Neural progenitor cell (in vitro differentiated cells): ENCODE measurements at regions not wholly inside any gene's neighbourhood (a gene's known extent, or its start where the extent isn't known, plus 50 kb on each side); places are given as distances from the start of the nearest gene placed in this dataset.
"Not testable (repeated sequence)": the region's sequence is repeated elsewhere in the genome, so short reads cannot be mapped to it uniquely, and the experiment has no call there.

ENCODE experiments used
- DNase-seq: peaks from one replicate; pipeline ENCODE4 v3.0.0-alpha.2; 2016; ENCODE audit warnings: low spot score
- H2AFZ ChIP-seq: fragments of 200-600 bp; sonication (generic); replicated peaks from 2 replicates; pipeline ENCODE4 v1.6.1; 2016; ENCODE audit warnings: antibody characterized with exemption
- H3F3A ChIP-seq: fragments of 200-600 bp; sonication (generic); 2 replicates; pipeline ENCODE4 v1.6.1; 2016; ENCODE audit warnings: antibody characterized with exemption, low read depth
- H3K27ac ChIP-seq: fragments of 200-600 bp; sonication (generic); 2 replicates; pipeline ENCODE4 v1.5.1; 2016; ENCODE audit warnings: mild to moderate bottlenecking
- H3K27me3 ChIP-seq: fragments of 200-600 bp; sonication (generic); 2 replicates; pipeline ENCODE4 v1.6.1; 2016; ENCODE audit warnings: mild to moderate bottlenecking, moderate library complexity
- H3K36me3 ChIP-seq: fragments of 200-600 bp; sonication (generic); 2 replicates; pipeline ENCODE4 v1.5.1; 2016
- H3K4me1 ChIP-seq: fragments of 200-600 bp; sonication (generic); 2 replicates; pipeline ENCODE4 v1.6.1; 2016; ENCODE audit warnings: mixed run types
- H3K4me2 ChIP-seq: fragments of 200-600 bp; sonication (generic); 2 replicates; pipeline ENCODE4 v1.6.1; 2016
- H3K4me3 ChIP-seq: fragments of 200-600 bp; sonication (generic); 2 replicates; pipeline ENCODE4 v1.5.1; 2016
- H3K79me2 ChIP-seq: fragments of 200-600 bp; sonication (generic); 2 replicates; pipeline ENCODE4 v1.6.1; 2016; ENCODE audit warnings: low read depth
- H3K9ac ChIP-seq: fragments of 200-600 bp; sonication (generic); 2 replicates; pipeline ENCODE4 v1.6.1; 2016
- H3K9me3 ChIP-seq: fragments of 200-600 bp; sonication (generic); 2 replicates; pipeline ENCODE4 v1.5.1; 2016; ENCODE audit warnings: low read depth
- H4K20me1 ChIP-seq: fragments of 200-600 bp; sonication (generic); 2 replicates; pipeline ENCODE4 v1.6.1; 2016; ENCODE audit warnings: low read depth
- H3K27ac Mint-ChIP-seq: 3 replicates; pipeline ENCODE4 v1.8.0; 2021; ENCODE audit warnings: mixed read lengths
- H3K27me3 Mint-ChIP-seq: 2 replicates; pipeline ENCODE4 v1.8.0; 2022; ENCODE audit warnings: low read depth, mild to moderate bottlenecking, inconsistent platforms, moderate library complexity, mixed read lengths; ENCODE audit not compliant: insufficient read depth
- H3K36me3 Mint-ChIP-seq: 3 replicates; pipeline ENCODE4 v1.8.0; 2021; ENCODE audit warnings: mixed read lengths
- H3K4me1 Mint-ChIP-seq: 3 replicates; pipeline ENCODE4 v1.8.0; 2021; ENCODE audit warnings: mixed read lengths
- H3K4me3 Mint-ChIP-seq: 3 replicates; pipeline ENCODE4 v1.8.0; 2021; ENCODE audit warnings: mild to moderate bottlenecking, moderate library complexity, mixed read lengths
- H3K9me3 Mint-ChIP-seq: 3 replicates; pipeline ENCODE4 v1.8.0; 2020; ENCODE audit warnings: mixed read lengths
- EZH2 ChIP-seq: fragments of 200-600 bp; sonication (generic); IDR thresholded peaks from 2 replicates; pipeline ENCODE4 v1.6.1; 2017; ENCODE audit warnings: antibody characterized with exemption, mild to moderate bottlenecking, moderate library complexity
- EZH2phosphoT487 ChIP-seq: fragments of 200-600 bp; sonication (generic); IDR thresholded peaks from 2 replicates; pipeline ENCODE4 v1.6.1; 2017; ENCODE audit warnings: antibody characterized with exemption
- TF ChIP-seq, protein P1 (sequence below): fragments of 200-600 bp; sonication (generic); IDR thresholded peaks from 2 replicates; pipeline ENCODE4 v1.5.1; 2017; ENCODE audit warnings: antibody characterized with exemption, mild to moderate bottlenecking

DNA sequence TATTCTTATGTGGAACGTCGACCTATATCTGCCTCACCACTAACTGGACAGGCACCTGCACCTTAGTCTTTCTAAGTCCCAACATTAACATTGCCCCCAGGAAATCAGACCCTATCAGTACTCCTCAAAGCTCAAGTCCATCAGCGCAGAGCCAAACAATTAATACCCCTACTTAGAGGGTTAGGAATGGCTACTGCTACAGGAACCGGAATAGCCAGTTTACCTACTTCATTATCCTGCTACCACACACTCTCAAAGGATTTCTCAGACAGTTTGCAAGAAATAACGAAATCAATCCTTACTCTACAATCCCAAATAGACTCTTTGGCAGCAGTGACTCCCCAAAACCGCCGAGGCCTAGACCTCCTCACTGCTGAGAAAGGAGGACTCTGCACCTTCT, 123.1 kb upstream of the CRY1 start:
- not testable (repeated sequence) for H3K4me2 ChIP-seq, H3K9me3 ChIP-seq, H3K27ac ChIP-seq, H3K4me3 Mint-ChIP-seq, H3F3A ChIP-seq, DNase-seq, H3K79me2 ChIP-seq, H3K36me3 Mint-ChIP-seq, H4K20me1 ChIP-seq, H3K4me3 ChIP-seq, H3K27me3 ChIP-seq, H3K27me3 Mint-ChIP-seq, H3K9ac ChIP-seq, H3K27ac Mint-ChIP-seq, H3K9me3 Mint-ChIP-seq, H3K36me3 ChIP-seq, H3K4me1 Mint-ChIP-seq, H3K4me1 ChIP-seq, H2AFZ ChIP-seq

DNA sequence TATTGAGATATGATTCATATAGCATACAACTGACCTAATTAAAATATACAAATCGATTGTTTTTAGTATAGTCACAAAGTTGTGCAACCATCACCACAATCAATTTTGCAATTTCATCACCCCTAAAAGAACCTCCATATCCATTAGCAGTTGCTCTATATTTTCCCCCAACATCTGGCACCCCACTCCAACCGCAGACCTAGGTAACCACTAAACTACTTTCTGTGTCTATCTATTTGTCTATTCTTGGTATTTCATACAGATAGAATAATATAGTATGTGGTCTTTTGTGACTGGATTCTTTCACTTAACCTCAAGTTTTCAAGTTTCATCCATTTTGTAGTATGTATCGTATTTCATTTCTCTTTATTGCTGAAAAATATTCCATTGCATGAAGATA, 126.0 kb upstream of the CRY1 start:
- H3K4me1 ChIP-seq = peaks cover 2% of the 10 kb centered on the region
- Mint-ChIP-seq H3K27me3 (peaks cover 7% of the 10 kb centered on the region), H3K4me1 (peaks cover 2% of the 10 kb centered on the region)

DNA sequence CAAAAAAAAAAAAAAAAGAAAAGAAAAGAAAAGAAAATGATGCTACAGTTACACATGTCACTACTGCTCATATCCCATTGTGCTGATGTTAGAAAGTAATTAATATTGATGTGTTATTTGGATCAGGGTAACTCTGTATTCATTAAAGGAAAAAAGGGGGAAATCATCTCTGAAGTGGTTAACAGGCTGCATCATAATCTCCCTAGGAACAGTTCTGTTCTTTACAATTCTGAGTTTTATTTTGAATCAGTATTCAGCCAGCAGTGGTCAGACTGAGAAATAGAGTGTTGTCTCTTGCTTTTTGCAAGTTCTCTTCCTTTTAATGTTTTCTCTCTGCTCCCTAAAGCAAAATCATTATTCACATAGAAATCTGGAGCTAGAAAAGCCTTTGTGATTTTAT, 128.6 kb upstream of the CRY1 start:
- TF ChIP-seq, protein P1, sequence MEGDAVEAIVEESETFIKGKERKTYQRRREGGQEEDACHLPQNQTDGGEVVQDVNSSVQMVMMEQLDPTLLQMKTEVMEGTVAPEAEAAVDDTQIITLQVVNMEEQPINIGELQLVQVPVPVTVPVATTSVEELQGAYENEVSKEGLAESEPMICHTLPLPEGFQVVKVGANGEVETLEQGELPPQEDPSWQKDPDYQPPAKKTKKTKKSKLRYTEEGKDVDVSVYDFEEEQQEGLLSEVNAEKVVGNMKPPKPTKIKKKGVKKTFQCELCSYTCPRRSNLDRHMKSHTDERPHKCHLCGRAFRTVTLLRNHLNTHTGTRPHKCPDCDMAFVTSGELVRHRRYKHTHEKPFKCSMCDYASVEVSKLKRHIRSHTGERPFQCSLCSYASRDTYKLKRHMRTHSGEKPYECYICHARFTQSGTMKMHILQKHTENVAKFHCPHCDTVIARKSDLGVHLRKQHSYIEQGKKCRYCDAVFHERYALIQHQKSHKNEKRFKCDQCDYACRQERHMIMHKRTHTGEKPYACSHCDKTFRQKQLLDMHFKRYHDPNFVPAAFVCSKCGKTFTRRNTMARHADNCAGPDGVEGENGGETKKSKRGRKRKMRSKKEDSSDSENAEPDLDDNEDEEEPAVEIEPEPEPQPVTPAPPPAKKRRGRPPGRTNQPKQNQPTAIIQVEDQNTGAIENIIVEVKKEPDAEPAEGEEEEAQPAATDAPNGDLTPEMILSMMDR = no peak
- TF ChIP-seq EZH2phosphoT487 = no peak
- TF ChIP-seq EZH2 = no peak
- Histone ChIP-seq H3K4me1 (peaks cover 6% of the 10 kb centered on the region), H3K36me3 (no peaks in the 10 kb centered on the region), H3K27ac (no peak overlapping the region), H3K4me3 (no peak overlapping the region), H3K27me3 (no peaks in the 10 kb centered on the region), H4K20me1 (no peaks in the 10 kb centered on the region), H3K9me3 (no peaks in the 10 kb centered on the region), H2AFZ (no peak overlapping the region), H3K4me2 (no peak overlapping the region), H3K79me2 (no peaks in the 10 kb centered on the region), H3F3A (no peaks in the 10 kb centered on the region), H3K9ac (no peak overlapping the region)
- Mint-ChIP-seq H3K4me3 (no peak overlapping the region), H3K27me3 (peaks cover 21% of the 10 kb centered on the region), H3K36me3 (no peaks in the 10 kb centered on the region), H3K9me3 (peaks cover 4% of the 10 kb centered on the region), H3K4me1 (peaks cover 8% of the 10 kb centered on the region), H3K27ac (no peak overlapping the region)
- DNase-seq = no peak

More for the DNA sequence above, 126.0 kb upstream of the CRY1 start:
- Histone ChIP-seq H3K9ac (no peak overlapping the region), H3F3A (no peaks in the 10 kb centered on the region), H3K27ac (no peak overlapping the region), H3K4me2 (no peak overlapping the region), H3K4me3 (no peak overlapping the region), H3K9me3 (no peaks in the 10 kb centered on the region), H2AFZ (no peak overlapping the region), H3K27me3 (no peaks in the 10 kb centered on the region), H4K20me1 (no peaks in the 10 kb centered on the region), H3K36me3 (no peaks in the 10 kb centered on the region), H3K79me2 (no peaks in the 10 kb centered on the region)
- Mint-ChIP-seq H3K36me3 (no peaks in the 10 kb centered on the region), H3K9me3 (peaks cover 4% of the 10 kb centered on the region), H3K27ac (no peak overlapping the region), H3K4me3 (no peak overlapping the region)
- no peak for DNase-seq
- TF ChIP-seq, protein P1 = no peak
- no peak for TF ChIP-seq EZH2
- TF ChIP-seq EZH2phosphoT487 = no peak

DNA sequence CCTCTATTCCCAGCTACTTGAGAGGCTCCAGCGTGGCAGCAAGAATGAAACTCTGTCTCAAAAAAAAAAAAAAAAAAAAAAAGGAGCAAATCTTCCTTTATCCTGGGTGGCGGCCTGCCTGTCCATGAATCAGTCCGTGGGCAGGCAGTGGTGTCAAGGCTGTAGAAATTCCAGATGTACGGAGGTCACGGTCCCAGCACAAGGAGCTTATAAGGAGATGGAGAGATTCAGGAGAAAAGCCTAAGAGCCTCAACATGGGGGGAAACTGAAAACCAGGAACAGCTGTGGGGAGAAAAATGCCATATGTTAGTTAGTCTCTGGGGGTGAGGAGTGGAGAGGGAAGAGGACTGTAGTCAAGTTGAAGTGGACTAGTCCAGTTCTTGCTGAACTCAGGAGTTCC, 130.5 kb upstream of the CRY1 start:
- Histone ChIP-seq H3K27ac (no peak overlapping the region), H4K20me1 (no peaks in the 10 kb centered on the region), H3K9ac (no peak overlapping the region), H2AFZ (no peak overlapping the region), H3K9me3 (no peaks in the 10 kb centered on the region), H3K4me1 (peaks cover 18% of the 10 kb centered on the region), H3F3A (no peaks in the 10 kb centered on the region), H3K79me2 (no peaks in the 10 kb centered on the region), H3K4me2 (no peak overlapping the region), H3K4me3 (no peak overlapping the region), H3K36me3 (no peaks in the 10 kb centered on the region), H3K27me3 (no peaks in the 10 kb centered on the region)
- TF ChIP-seq EZH2phosphoT487 (no peak), EZH2 (no peak)
- TF ChIP-seq, protein P1 = no peak
- Mint-ChIP-seq H3K36me3 (no peaks in the 10 kb centered on the region), H3K4me3 (no peak overlapping the region), H3K4me1 (peaks cover 11% of the 10 kb centered on the region), H3K27me3 (peaks cover 19% of the 10 kb centered on the region), H3K9me3 (no peaks in the 10 kb centered on the region), H3K27ac (no peak overlapping the region)
- DNase-seq = no peak
